GM12878 (cell line): ENCODE measurements at regions not wholly inside any gene's neighbourhood (a gene's known extent, or its start where the extent isn't known, plus 50 kb on each side); places are given as distances from the start of the nearest gene placed in this dataset.

Experiments
- ATAC-seq: fragments of 200-7000 bp; cut with Tn5 transposase; 3 replicates; pipeline ENCODE4 v1.9.1; 2020; ENCODE audit warnings: mild to moderate bottlenecking, moderate library complexity
- BruUV-seq: library from RNA; stranded (reverse); fragments of 400-500 nt; replicated peaks from 2 replicates; lab custom pipeline; 2021; lab: Mats Ljungman, UMichigan
- CTCF ChIA-PET: fragments of 300-600 bp; sonication (Branson Sonifier 250); formaldehyde crosslinking; extraction: SDS; loops from one replicate; lab custom pipeline; 2021; ENCODE audit warnings: inconsistent platforms; lab: Yijun Ruan, JAX
- POLR2A ChIA-PET: fragments of 350-600 bp; formaldehyde crosslinking; extraction: SDS; loops from one replicate; lab custom pipeline; 2021; ENCODE audit warnings: inconsistent platforms; lab: Charles Lee
- RAD21 ChIA-PET: fragments of 300-600 bp; sonication (Branson Sonifier 250); formaldehyde crosslinking; loops from one replicate; lab custom pipeline; 2023; ENCODE audit warnings: antibody characterized with exemption; ENCODE audit not compliant: unreplicated experiment; lab: Charles Lee
- SMC1A ChIA-PET: fragments of 300-600 bp; sonication (Branson Sonifier 250); formaldehyde crosslinking; loops from one replicate; lab custom pipeline; 2023; ENCODE audit not compliant: unreplicated experiment, uncharacterized antibody; lab: Charles Lee
- DNase-seq: peaks from one replicate; pipeline ENCODE4 v3.0.0-alpha.2; 2011; ENCODE audit warnings: low read depth, low spot score
- FAIRE-seq: peaks from 3 replicates; lab custom pipeline; 2011; peaks lifted over from hg19 to GRCh38; lab: Jason Lieb, UNC
- H2AFZ ChIP-seq: 2 replicates; pipeline ENCODE4 v1.6.0; 2011; ENCODE audit warnings: low read depth, low read length, control low read depth; ENCODE audit not compliant: control insufficient read depth
- H3K27ac ChIP-seq: 2 replicates; pipeline ENCODE4 v1.5.1; 2011; ENCODE audit warnings: control low read depth; ENCODE audit not compliant: control insufficient read depth, insufficient read depth
- H3K27me3 ChIP-seq, 2 experiments: replicated peaks in 1 of 2; 2 replicates each; pipeline versions ENCODE4 v1.6.0 to v1.6.1; 2011; ENCODE audit warnings: low read length in 1 of 2; ENCODE audit not compliant: control insufficient read depth in 2 of 2, insufficient read depth in 2 of 2
- H3K36me3 ChIP-seq, 2 experiments: 2 replicates each; pipeline ENCODE4 v1.5.1; 2011; ENCODE audit warnings: low read length in 1 of 2; ENCODE audit not compliant: control insufficient read depth in 2 of 2, insufficient read depth in 2 of 2
- H3K4me1 ChIP-seq: 2 replicates; pipeline ENCODE4 v1.6.1; 2011; ENCODE audit warnings: mild to moderate bottlenecking, low read length, moderate library complexity, mixed read lengths; ENCODE audit not compliant: control insufficient read depth, insufficient read depth
- H3K4me2 ChIP-seq: 2 replicates; pipeline ENCODE4 v1.6.0; 2011; ENCODE audit warnings: control low read depth; ENCODE audit not compliant: control insufficient read depth, insufficient read depth
- H3K4me3 ChIP-seq: fragments of 200-600 bp; sonication (generic); 2 replicates; pipeline ENCODE4 v1.5.1; 2016
- H3K79me2 ChIP-seq: 2 replicates; pipeline ENCODE4 v1.6.0; 2011; ENCODE audit warnings: low read length; ENCODE audit not compliant: control insufficient read depth, insufficient read depth
- H3K9ac ChIP-seq: 2 replicates; pipeline ENCODE4 v1.8.0; 2011; ENCODE audit warnings: low read length, control low read depth, mixed read lengths; ENCODE audit not compliant: control insufficient read depth, insufficient read depth
- H3K9me3 ChIP-seq: replicated peaks from 3 replicates; pipeline ENCODE4 v1.5.1; 2011; ENCODE audit warnings: mild to moderate bottlenecking, low read length; ENCODE audit not compliant: control insufficient read depth, insufficient read depth
- H4K20me1 ChIP-seq: 2 replicates; pipeline ENCODE4 v1.6.0; 2011; ENCODE audit not compliant: control insufficient read depth, insufficient read depth
- BACH1 ChIP-seq: fragments of 450-650 bp; IDR thresholded peaks from 2 replicates; pipeline ENCODE4 v1.6.1; 2017; ENCODE audit warnings: mild to moderate bottlenecking, borderline replicate concordance
- IRF5 ChIP-seq: fragments of 450-650 bp; IDR thresholded peaks from 2 replicates; pipeline ENCODE4 v1.6.1; 2017; ENCODE audit warnings: borderline replicate concordance
- MEF2B ChIP-seq: fragments of 450-650 bp; IDR thresholded peaks from 2 replicates; pipeline ENCODE4 v1.6.1; 2018; ENCODE audit warnings: mild to moderate bottlenecking, moderate library complexity; ENCODE audit not compliant: partially characterized antibody, poor library complexity, severe bottlenecking
- MTA3 ChIP-seq: IDR thresholded peaks from 2 replicates; pipeline ENCODE4 v1.6.1; 2012; ENCODE audit warnings: low read length, inconsistent platforms, borderline replicate concordance
- MXI1 ChIP-seq: fragments of 150-350 bp; IDR thresholded peaks from 2 replicates; pipeline ENCODE4 v1.6.1; 2011; ENCODE audit warnings: low read depth, mild to moderate bottlenecking, inconsistent platforms, low read length, improper control_type of control experiment
- NR2C2 ChIP-seq: IDR thresholded peaks from 2 replicates; pipeline ENCODE4 v1.6.1; 2011; ENCODE audit warnings: borderline replicate concordance, low read depth; ENCODE audit not compliant: control insufficient read depth, insufficient read length
- RUNX3 ChIP-seq: IDR thresholded peaks from 2 replicates; pipeline ENCODE4 v1.6.1; 2012; ENCODE audit warnings: low read length, inconsistent platforms
- TAF1 ChIP-seq: IDR thresholded peaks from 2 replicates; pipeline ENCODE4 v1.6.1; 2011; ENCODE audit warnings: mild to moderate bottlenecking, low read depth, low read length, borderline replicate concordance
- ZNF207 ChIP-seq: fragments of 450-650 bp; IDR thresholded peaks from 2 replicates; pipeline ENCODE4 v1.6.1; 2014; ENCODE audit warnings: antibody characterized with exemption, mild to moderate bottlenecking, borderline replicate concordance
- WGBS: methylation state at CpG from one replicate; pipeline ENCODE4 v1.1.6; 2016; ENCODE audit warnings: low lambda C conversion rate; ENCODE audit not compliant: insufficient replicate concordance, insufficient coverage; ENCODE audit errors: missing lambda C conversion rate; 5-methylcytosine and 5-hydroxymethylcytosine counted together
- in situ Hi-C: fragments of 300-500 bp; cut with MboI; formaldehyde crosslinking; loops from 9 replicates; pipeline ENCODE4 v1.14.3; 2018; ENCODE audit warnings: mixed read lengths
- intact Hi-C: fragments of 100-400 bp; cut with micrococcal nuclease; formaldehyde crosslinking; loops from one replicate; pipeline ENCODE4 v1.14.2; 2022; ENCODE audit not compliant: unreplicated experiment
- TF ChIP-seq, protein P1 (sequence below): IDR thresholded peaks from 2 replicates; pipeline ENCODE4 v1.6.1; 2011; ENCODE audit warnings: mild to moderate bottlenecking, low read depth, low read length, moderate library complexity; ENCODE audit not compliant: insufficient replicate concordance
- TF ChIP-seq, protein P2 (sequence below): IDR thresholded peaks from 2 replicates; pipeline ENCODE4 v1.6.1; 2012; ENCODE audit warnings: low read depth, low read length, improper control_type of control experiment

DNA sequence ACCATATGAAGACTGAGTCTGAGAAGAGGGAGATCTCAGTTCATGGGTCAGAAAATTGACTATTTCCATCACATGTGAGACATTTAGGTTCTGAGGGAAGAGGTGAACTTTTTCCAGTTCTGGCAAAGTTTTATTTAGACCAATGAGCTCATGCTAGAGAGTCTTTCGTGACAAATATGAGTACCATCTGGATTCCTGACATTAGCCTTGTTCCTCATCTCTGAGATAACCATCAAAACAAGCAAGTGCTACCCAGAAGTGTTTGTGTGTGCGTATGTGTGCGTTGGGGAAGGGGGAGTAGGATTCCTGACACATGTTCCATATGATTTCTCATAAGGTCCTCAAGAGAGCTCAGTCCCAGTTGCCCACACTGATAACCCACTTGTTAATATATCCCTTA lies 120.6 kb downstream of the FASLG start:
- H3K27ac ChIP-seq: no peak overlapping the region
- BruUV-seq: no TSS peak
- ChIA-PET POLR2A (no interaction called here), SMC1A (interaction anchor here (1.0 to 4.6 kb wide), 10 partner anchors 7 to 426 kb away, joined by 3 to 39 read pairs (median 7); no protein-coding TSS in a partner anchor), RAD21 (interaction anchor here (0.6 to 2.2 kb wide), 5 partner anchors 44 to 426 kb away, joined by 3 to 21 read pairs (median 6); no protein-coding TSS in a partner anchor), CTCF (interaction anchor here (0.8 to 3.9 kb wide), 10 partner anchors 8 to 427 kb away, joined by 3 to 38 read pairs (median 7); partner anchors contain the start of gene TNFSF4)
- H3K4me3 ChIP-seq: no peak overlapping the region
- no peak overlapping the region for H2AFZ ChIP-seq
- no peak overlapping the region for H3K9ac ChIP-seq
- FAIRE-seq: no peak
- H3K79me2 ChIP-seq: no peaks in the 10 kb centered on the region
- peaks cover 0 to 4% of the 10 kb centered on the region in 2 experiments; a peak in 3 of 4 replicates for H3K27me3 ChIP-seq
- WGBS: 73% methylated on average over 3 of the region's 3 CpGs
- H3K4me2 ChIP-seq: peak overlapping the region; percentile 46; the same call in 1 of the 2 replicates
- H3K36me3 ChIP-seq: no peaks in the 10 kb centered on the region
- H3K4me1 ChIP-seq: peaks cover 30% of the 10 kb centered on the region
- TF ChIP-seq ZNF207: no peak
- no peak for TF ChIP-seq MTA3
- TF ChIP-seq, protein P1, sequence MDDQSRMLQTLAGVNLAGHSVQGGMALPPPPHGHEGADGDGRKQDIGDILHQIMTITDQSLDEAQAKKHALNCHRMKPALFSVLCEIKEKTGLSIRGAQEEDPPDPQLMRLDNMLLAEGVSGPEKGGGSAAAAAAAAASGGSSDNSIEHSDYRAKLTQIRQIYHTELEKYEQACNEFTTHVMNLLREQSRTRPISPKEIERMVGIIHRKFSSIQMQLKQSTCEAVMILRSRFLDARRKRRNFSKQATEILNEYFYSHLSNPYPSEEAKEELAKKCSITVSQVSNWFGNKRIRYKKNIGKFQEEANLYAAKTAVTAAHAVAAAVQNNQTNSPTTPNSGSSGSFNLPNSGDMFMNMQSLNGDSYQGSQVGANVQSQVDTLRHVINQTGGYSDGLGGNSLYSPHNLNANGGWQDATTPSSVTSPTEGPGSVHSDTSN: no peak
- TF ChIP-seq BACH1: no peak
- TF ChIP-seq NR2C2: no peak
- no peak for TF ChIP-seq MXI1
- TF ChIP-seq, protein P2, sequence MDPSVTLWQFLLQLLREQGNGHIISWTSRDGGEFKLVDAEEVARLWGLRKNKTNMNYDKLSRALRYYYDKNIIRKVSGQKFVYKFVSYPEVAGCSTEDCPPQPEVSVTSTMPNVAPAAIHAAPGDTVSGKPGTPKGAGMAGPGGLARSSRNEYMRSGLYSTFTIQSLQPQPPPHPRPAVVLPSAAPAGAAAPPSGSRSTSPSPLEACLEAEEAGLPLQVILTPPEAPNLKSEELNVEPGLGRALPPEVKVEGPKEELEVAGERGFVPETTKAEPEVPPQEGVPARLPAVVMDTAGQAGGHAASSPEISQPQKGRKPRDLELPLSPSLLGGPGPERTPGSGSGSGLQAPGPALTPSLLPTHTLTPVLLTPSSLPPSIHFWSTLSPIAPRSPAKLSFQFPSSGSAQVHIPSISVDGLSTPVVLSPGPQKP: no peak
- TF ChIP-seq TAF1: no peak
- TF ChIP-seq MEF2B: no peak
- TF ChIP-seq RUNX3: no peak
- no peak for TF ChIP-seq IRF5
- intact Hi-C loops (no loop called here), in situ Hi-C loops (no loop called here)
- H4K20me1 ChIP-seq: no peaks in the 10 kb centered on the region
- no peak for DNase-seq
- H3K9me3 ChIP-seq: peaks cover 5% of the 10 kb centered on the region; the same call in 2 of the 3 replicates
- ATAC-seq: no peak
